PC-9 (cell line): ENCODE measurements at regions not wholly inside any gene's neighbourhood (a gene's known extent, or its start where the extent isn't known, plus 50 kb on each side); places are given as distances from the start of the nearest gene placed in this dataset.

Experiments
- EZH2 ChIP-seq: fragments of 200-600 bp; sonication (generic); IDR thresholded peaks from 2 replicates; pipeline ENCODE4 v1.8.0; 2017; ENCODE audit warnings: antibody characterized with exemption, low read depth
- TF ChIP-seq, protein P1 (sequence below): fragments of 200-600 bp; sonication (generic); conservative IDR thresholded peaks from 2 replicates; pipeline ENCODE4 v1.6.1; 2017; ENCODE audit warnings: mixed run types, antibody characterized with exemption, mild to moderate bottlenecking, moderate library complexity

- TF ChIP-seq, protein P1, sequence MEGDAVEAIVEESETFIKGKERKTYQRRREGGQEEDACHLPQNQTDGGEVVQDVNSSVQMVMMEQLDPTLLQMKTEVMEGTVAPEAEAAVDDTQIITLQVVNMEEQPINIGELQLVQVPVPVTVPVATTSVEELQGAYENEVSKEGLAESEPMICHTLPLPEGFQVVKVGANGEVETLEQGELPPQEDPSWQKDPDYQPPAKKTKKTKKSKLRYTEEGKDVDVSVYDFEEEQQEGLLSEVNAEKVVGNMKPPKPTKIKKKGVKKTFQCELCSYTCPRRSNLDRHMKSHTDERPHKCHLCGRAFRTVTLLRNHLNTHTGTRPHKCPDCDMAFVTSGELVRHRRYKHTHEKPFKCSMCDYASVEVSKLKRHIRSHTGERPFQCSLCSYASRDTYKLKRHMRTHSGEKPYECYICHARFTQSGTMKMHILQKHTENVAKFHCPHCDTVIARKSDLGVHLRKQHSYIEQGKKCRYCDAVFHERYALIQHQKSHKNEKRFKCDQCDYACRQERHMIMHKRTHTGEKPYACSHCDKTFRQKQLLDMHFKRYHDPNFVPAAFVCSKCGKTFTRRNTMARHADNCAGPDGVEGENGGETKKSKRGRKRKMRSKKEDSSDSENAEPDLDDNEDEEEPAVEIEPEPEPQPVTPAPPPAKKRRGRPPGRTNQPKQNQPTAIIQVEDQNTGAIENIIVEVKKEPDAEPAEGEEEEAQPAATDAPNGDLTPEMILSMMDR = no peak
- TF ChIP-seq EZH2 = no peak
Measured at GRCh38 chr5:146967646-146968045, 89.1 kb upstream of the PPP2R2B start.
